ENCODE measurements at regions not wholly inside any gene's neighbourhood (a gene's known extent, or its start where the extent isn't known, plus 50 kb on each side); places are given as distances from the start of the nearest gene placed in this dataset.

DNA sequence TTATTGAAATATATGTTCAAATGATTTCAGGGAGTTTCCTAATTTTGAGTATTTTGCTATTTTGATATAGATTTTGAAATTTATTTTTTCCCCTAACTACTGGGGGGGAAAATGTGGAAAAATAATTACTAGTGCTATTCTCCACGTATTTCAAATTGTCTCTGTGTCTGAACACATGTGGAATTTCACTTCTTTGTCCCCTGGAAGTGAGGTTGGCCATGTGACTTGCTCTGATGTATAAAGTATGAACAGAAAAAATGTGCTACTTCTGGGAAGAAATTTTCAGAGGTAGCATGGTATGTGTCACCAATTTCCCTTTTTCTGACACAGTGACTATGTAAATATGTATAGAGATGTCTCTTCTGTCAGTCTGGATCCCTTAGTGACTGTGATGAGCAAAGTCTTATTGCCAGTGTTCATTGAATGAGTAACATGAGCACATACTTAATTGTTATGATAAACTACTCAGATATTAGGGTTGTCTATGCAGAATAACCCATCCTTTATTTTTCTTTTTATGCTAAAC lies 215.4 kb upstream of the CCN2 start:
- TF ChIP-seq EZH2phosphoT487 (IDR thresholded peaks at IDR 0.05; ENCODE audit: borderline replicate concordance) (no peak), POLR2AphosphoS5 (IDR thresholded peaks at IDR 0.05; ENCODE audit: low read depth, low read length) (no peak), SRF (IDR thresholded peaks at IDR 0.05; ENCODE audit: low read depth) (no peak), POLR2A (IDR thresholded peaks at IDR 0.05; ENCODE audit: borderline replicate concordance, extremely low read depth, insufficient read depth, insufficient read length) (no peak), EZH2 (IDR thresholded peaks at IDR 0.05) (no peak)
- TF ChIP-seq, protein P1, sequence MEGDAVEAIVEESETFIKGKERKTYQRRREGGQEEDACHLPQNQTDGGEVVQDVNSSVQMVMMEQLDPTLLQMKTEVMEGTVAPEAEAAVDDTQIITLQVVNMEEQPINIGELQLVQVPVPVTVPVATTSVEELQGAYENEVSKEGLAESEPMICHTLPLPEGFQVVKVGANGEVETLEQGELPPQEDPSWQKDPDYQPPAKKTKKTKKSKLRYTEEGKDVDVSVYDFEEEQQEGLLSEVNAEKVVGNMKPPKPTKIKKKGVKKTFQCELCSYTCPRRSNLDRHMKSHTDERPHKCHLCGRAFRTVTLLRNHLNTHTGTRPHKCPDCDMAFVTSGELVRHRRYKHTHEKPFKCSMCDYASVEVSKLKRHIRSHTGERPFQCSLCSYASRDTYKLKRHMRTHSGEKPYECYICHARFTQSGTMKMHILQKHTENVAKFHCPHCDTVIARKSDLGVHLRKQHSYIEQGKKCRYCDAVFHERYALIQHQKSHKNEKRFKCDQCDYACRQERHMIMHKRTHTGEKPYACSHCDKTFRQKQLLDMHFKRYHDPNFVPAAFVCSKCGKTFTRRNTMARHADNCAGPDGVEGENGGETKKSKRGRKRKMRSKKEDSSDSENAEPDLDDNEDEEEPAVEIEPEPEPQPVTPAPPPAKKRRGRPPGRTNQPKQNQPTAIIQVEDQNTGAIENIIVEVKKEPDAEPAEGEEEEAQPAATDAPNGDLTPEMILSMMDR (IDR thresholded peaks at IDR 0.05 in 2 of 3, conservative IDR thresholded peaks at IDR 0.05 in 1 of 3; ENCODE audit: borderline replicate concordance in 1 of 3, insufficient read depth in 1 of 3, low read depth in 2 of 3, low read length in 2 of 3) = no peak

Measured in HCT116 (cell line).